GM20000 (cell line): ENCODE measurements at regions not wholly inside any gene's neighbourhood (a gene's known extent, or its start where the extent isn't known, plus 50 kb on each side); places are given as distances from the start of the nearest gene placed in this dataset.

Experiments
- DNase-seq: peaks from one replicate; pipeline ENCODE4 v3.0.0; 2012; ENCODE audit warnings: low spot score
- TF ChIP-seq, protein P1 (sequence below): IDR thresholded peaks from 2 replicates; pipeline ENCODE4 v1.5.1; 2012; ENCODE audit warnings: mild to moderate bottlenecking, control low read depth; ENCODE audit errors: extremely low read depth, missing control alignments

DNA sequence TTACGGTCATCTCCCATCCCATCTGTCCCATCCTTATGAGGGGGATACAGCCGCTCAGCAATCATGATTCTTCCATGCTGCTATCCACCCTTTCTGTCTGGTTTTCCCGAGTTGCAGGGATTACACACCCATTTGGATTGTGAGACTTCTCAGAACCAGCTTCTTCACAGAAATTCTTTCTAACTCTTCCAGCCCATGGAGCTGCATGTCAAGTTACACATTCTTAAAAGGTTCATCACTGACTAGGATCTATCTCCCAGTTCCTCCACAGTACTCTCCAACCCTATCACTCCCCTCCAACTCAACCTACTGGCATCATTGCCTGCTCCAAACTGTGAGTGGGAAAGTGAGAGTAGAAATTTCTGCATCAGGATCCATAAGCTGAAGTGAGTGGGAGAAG lies 558.2 kb upstream of the TNP1 start:
- no peak for DNase-seq
- TF ChIP-seq, protein P1, sequence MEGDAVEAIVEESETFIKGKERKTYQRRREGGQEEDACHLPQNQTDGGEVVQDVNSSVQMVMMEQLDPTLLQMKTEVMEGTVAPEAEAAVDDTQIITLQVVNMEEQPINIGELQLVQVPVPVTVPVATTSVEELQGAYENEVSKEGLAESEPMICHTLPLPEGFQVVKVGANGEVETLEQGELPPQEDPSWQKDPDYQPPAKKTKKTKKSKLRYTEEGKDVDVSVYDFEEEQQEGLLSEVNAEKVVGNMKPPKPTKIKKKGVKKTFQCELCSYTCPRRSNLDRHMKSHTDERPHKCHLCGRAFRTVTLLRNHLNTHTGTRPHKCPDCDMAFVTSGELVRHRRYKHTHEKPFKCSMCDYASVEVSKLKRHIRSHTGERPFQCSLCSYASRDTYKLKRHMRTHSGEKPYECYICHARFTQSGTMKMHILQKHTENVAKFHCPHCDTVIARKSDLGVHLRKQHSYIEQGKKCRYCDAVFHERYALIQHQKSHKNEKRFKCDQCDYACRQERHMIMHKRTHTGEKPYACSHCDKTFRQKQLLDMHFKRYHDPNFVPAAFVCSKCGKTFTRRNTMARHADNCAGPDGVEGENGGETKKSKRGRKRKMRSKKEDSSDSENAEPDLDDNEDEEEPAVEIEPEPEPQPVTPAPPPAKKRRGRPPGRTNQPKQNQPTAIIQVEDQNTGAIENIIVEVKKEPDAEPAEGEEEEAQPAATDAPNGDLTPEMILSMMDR, result no peak

DNA sequence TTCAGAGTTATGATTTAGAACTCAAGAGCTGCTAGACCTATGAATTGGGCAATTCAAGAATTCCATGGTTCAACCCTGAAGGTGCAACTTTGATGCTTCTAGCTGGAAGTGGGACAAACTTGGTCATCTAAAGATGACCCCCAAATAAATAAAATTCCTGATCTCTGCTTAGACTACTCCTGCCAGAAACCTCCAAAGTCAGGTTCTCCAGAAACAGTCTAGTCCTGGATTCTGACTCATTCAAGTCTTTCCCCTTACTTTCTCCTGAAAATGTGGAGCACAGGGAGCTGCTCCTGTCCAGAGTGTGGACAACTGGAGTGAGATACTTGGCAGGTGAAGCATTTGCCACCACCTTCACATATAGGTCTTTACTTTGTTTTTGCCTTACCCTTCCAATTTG lies 557.7 kb upstream of the TNP1 start:
- TF ChIP-seq, protein P1, result no peak
- DNase-seq, result no peak

DNA sequence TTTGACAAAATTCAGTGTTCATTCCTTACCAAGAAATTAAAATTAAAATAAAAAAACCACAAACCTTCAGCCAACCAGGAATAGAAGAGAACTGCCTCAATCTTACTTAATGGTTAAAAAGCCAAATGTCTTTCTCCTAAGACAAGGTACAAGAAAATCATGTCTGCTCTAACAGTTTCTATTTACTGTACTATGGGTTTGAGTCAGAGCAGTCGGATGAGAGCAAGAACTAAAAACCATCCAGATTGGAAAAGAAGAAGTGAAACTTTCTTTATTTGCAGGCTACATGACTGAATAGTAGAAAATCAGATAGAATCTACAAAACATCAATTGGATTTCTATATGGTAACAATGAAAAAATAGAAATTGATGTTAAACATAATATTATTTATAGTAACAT lies 555.5 kb upstream of the TNP1 start:
- TF ChIP-seq, protein P1, result no peak

DNA sequence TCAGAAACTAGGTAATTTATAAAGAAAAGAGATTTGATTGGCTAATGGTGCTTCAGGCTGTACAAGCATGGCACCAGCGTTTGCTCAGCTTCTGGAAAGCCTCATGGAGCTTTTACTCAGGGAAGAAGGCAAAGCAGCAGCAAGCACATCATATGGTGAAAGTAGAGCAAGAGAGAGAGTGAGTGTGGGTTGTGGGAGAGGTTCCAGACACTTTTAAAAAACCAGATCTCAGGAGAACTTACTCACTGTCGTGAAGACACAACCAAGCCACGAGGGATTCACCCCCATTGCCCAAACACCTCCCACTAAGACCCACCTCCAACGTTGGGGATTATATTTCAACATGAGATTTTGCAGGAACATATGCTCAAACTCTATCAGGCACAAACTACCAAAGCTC lies 554.6 kb upstream of the TNP1 start:
- TF ChIP-seq, protein P1, result no peak
- no peak for DNase-seq

More for the DNA sequence above, 555.5 kb upstream of the TNP1 start:
- DNase-seq, result peak; percentile 15

DNA sequence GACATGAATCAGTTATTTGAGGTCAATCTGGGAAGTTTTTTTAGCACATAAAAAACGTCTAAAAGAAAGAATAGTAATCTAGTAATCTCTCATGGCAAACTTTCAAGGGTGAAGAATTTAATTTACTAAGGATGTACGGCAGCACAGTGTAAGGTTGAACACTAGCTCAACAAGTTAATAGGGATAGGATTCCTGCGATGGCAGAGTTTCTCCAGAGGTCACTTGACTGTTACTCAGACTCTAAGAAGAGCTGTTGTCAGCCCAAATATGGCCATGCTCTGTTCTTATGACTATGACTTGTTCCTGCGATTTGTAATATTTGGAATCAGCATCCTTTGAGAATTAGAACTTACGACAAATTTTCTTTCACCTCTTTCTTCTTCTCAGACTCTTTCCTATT lies 553.3 kb upstream of the TNP1 start:
- DNase-seq, result no peak
- TF ChIP-seq, protein P1, result no peak

DNA sequence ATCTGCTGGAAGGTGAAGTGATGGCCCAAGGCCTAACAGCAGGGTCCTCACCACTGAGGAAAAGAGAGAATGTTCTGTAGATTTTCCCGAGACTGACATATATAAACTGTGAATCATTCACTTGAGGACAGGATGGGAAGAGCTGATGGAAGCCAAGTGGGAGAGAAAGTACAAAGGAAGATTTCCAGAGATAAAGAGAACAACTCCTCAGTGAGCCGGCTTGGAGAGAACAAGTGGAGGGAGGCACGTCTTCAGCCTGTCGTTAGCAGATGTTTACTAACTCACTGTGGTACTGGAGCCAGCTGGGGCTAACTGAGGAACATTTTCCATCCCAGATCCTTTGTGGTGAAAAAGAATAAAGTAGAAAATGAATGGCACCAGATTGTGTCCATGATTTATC lies 552.9 kb upstream of the TNP1 start:
- DNase-seq, result no peak
- TF ChIP-seq, protein P1, result no peak

DNA sequence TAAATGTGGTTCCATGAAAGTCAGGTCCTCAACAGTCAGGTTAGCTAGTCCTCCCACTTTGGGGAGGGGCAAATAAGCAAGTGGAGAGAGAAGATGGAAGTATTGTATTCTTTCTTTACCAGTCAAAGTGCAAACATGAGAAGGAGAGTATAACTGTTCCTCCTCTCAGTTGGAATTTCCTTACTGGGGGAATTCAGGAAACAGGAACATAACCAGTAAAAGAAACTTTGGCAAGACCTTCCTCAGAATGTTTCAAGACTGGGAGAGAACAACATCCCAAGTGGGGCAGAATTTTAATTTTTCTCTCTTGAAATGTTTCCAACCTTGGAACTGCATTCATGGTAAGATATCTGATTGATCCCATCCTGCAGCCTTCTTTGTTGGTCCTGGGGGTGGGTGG lies 552.4 kb upstream of the TNP1 start:
- no peak for DNase-seq
- TF ChIP-seq, protein P1, result no peak
